Transverse colon (tissue), 4 donors: ENCODE measurements at regions not wholly inside any gene's neighbourhood (a gene's known extent, or its start where the extent isn't known, plus 50 kb on each side); places are given as distances from the start of the nearest gene placed in this dataset.
A peak's percentile ranks its signal among the peaks of the same experiment; 100 is the strongest.

Experiments
- DNase-seq: peaks from one replicate; pipeline ENCODE4 v3.0.0-alpha.2; 2019
- H3K27ac ChIP-seq, 4 donors: fragments of 200-600 bp; sonication (generic); 2 replicates each; pipeline ENCODE4 v1.5.1; 2016 to 2018; ENCODE audit warnings: inconsistent platforms in 4 of 4
- H3K27me3 ChIP-seq: fragments of 200-600 bp; sonication (generic); 2 replicates; pipeline ENCODE4 v1.5.1; 2017; ENCODE audit warnings: inconsistent platforms
- H3K36me3 ChIP-seq, 4 donors: fragments of 200-600 bp; sonication (generic); 2 replicates each; pipeline ENCODE4 v1.5.1; 2017 to 2019; ENCODE audit warnings: inconsistent platforms in 4 of 4
- H3K4me1 ChIP-seq, 4 donors: fragments of 200-600 bp; sonication (generic); 2 replicates each; pipeline ENCODE4 v1.5.1; 2017 to 2020; ENCODE audit warnings: inconsistent platforms in 4 of 4
- H3K4me3 ChIP-seq, 4 donors: fragments of 200-600 bp; sonication (generic); 1 replicate in 1 of 4; 2 replicates in 3 of 4; pipeline versions ENCODE4 v1.5.1 to v1.6.1; 2017 to 2019; ENCODE audit warnings: inconsistent platforms in 4 of 4
- H3K9me3 ChIP-seq, 2 donors: fragments of 200-600 bp; sonication (generic); 2 replicates each; pipeline ENCODE4 v1.5.1; 2017 to 2019; ENCODE audit warnings: inconsistent platforms in 2 of 2
- CTCF ChIP-seq, 5 experiments: fragments of 200-600 bp in 3 of 5; fragments of 450-650 bp in 2 of 5; sonication (generic) in 3 of 5; IDR thresholded peaks; 1 replicate in 2 of 5; 2 replicates in 3 of 5; pipeline ENCODE4 v1.5.1; 2016 to 2017; ENCODE audit warnings: antibody characterized with exemption in 5 of 5, inconsistent platforms in 3 of 5, mild to moderate bottlenecking in 2 of 5, moderate library complexity in 1 of 5
- EP300 ChIP-seq: sonication (generic); formaldehyde crosslinking; IDR thresholded peaks from one replicate; pipeline ENCODE4 v1.6.1; 2017; ENCODE audit warnings: antibody characterized with exemption, low read depth
- POLR2A ChIP-seq: fragments of 450-650 bp; IDR thresholded peaks from one replicate; pipeline ENCODE4 v1.6.1; 2016; ENCODE audit warnings: antibody characterized with exemption, mild to moderate bottlenecking, moderate library complexity
- POLR2AphosphoS5 ChIP-seq, 3 donors: sonication (generic); formaldehyde crosslinking; IDR thresholded peaks; one replicate each; pipeline ENCODE4 v1.6.1; 2016; ENCODE audit warnings: antibody characterized with exemption in 3 of 3
- WGBS, 2 donors: methylation state at CpG; one replicate each; pipeline ENCODE4 v1.1.5; 2018; ENCODE audit warnings: low coverage in 1 of 2; 5-methylcytosine and 5-hydroxymethylcytosine counted together
- in situ Hi-C, 4 donors: fragments of 200-750 bp; cut with MboI; loops; one replicate each; pipeline versions ENCODE4 v1.15.0 to v1.15.1; 2017; ENCODE audit warnings: low sequenced_read_pairs in 3 of 4, low pct_ligation_motif_present in 1 of 4, low pct_unique_long_range_greater_than_20kb in 1 of 4
- intact Hi-C: fragments of 100-400 bp; cut with DNase I; formaldehyde crosslinking; loops from one replicate; pipeline ENCODE4 v1.15.1; 2023; ENCODE audit warnings: low total_unique reads

DNA sequence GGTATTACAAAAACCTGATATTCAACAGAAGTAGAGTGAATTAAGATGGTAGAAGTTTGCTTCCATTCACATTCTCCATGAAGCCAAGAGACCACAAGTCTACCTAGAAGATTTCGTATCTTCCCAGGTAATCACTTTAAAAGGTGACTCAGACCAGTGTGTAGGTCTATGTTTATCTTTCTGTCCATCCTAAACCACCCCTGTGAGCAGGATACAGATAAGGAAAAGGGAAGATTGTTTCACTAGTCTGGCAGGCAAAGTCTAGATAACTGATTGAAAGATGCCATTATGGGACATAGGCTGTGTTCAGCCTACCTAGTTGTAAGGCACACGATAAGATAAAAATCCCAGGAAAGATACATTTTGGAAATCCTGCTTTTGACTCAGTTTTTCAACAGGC is 244.3 kb upstream of the NWD2 start:
- WGBS, 2 donors: 83 to 86% methylated on average over 2 of the region's 2 CpGs
- H3K36me3 ChIP-seq: no peaks in the 10 kb centered on the region
- intact Hi-C loops: no loop called here
- H3K4me1 ChIP-seq: no peaks in the 10 kb centered on the region
- no peak overlapping the region for H3K4me3 ChIP-seq
- no peaks in the 10 kb centered on the region for H3K27me3 ChIP-seq
- no peaks in the 10 kb centered on the region for H3K9me3 ChIP-seq
- TF ChIP-seq POLR2A (no peak), EP300 (no peak), CTCF (IDR thresholded peaks at IDR 0.05) (no peak), POLR2AphosphoS5 (IDR thresholded peaks at IDR 0.05) (no peak)
- DNase-seq: no peak
- no peak overlapping the region for H3K27ac ChIP-seq
- in situ Hi-C loops: no loop called here

DNA sequence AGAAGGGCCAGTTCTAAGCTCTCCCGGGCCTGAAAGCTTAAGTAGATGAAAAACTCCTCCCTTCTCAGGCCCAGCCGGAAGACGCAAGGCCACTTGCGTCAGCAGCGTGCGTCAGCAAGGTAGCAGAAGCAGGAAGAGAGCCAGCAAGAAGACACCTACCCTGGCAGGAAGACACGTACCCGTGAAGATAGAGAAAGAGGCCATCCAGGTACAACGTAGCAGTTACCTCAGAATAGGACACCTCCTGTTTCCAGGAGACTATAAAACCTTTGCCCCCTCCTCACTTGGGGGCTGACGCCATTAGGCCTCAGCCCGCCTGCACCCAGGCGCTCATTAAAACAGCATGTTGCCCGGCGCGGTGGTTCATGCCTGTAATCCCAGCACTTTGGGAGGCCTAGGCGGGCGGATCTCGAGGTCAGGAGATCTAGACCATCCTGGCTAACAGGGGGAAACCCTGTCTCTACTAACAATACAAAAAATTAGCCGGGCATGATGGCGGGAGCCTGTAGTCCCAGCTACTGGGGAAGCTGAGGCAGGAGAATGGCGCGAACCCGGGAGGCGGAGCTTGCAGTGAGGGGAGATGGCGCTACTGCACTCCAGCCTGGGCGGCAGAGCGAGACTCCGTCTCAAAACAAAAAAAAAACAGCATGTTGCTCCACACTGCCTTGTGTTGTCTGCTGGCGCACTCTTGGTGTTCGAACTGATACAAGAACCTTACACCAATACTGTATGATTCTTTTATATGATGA is 242.7 kb upstream of the NWD2 start:
- in situ Hi-C loops (no loop called here), intact Hi-C loops (no loop called here)
- Histone ChIP-seq H3K36me3 (no peaks in the 10 kb centered on the region), H3K27me3 (no peaks in the 10 kb centered on the region), H3K4me1 (no peaks in the 10 kb centered on the region), H3K27ac (no peak overlapping the region), H3K9me3 (no peaks in the 10 kb centered on the region), H3K4me3 (no peak overlapping the region)
- TF ChIP-seq CTCF (IDR thresholded peaks at IDR 0.05): no peak
- TF ChIP-seq EP300: no peak
- TF ChIP-seq POLR2A: no peak
- no peak for TF ChIP-seq POLR2AphosphoS5 (IDR thresholded peaks at IDR 0.05)
- DNase-seq: no peak
- 91 to 92% methylated on average over 9 to 30 of the region's 30 CpGs for WGBS, 2 donors

DNA sequence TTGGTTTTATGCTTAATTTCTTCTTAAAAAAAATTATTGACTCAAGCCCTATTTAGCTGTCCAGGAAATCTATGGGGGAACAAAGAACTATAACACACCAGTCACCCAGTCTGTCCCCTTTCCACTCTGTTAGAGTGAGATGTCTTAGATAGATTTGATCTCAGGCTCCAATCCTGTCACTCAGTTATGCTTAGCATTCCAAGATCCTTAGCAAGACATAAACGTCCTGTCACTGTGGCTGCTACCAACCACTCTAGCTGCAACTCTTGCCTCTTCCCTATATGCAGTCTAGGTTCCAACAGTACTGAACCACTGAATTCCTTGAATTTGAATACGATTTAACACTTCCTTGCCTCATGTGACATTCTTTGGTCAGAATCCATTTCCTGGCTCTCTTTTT is 241.9 kb upstream of the NWD2 start:
- in situ Hi-C loops (no loop called here), intact Hi-C loops (no loop called here)
- TF ChIP-seq POLR2AphosphoS5 (IDR thresholded peaks at IDR 0.05) (no peak), POLR2A (no peak), EP300 (no peak), CTCF (IDR thresholded peaks at IDR 0.05) (no peak)
- Histone ChIP-seq H3K4me1 (peaks cover 0 to 2% (median under 1%) of the 10 kb centered on the region in 4 donors), H3K27me3 (no peaks in the 10 kb centered on the region), H3K9me3 (no peaks in the 10 kb centered on the region), H3K4me3 (no peak overlapping the region), H3K36me3 (no peaks in the 10 kb centered on the region), H3K27ac (no peak overlapping the region)
- WGBS, 2 donors: 48 to 52% methylated on average over 2 of the region's 2 CpGs
- DNase-seq: no peak

GRCh38 chr4:37008199-37008598 is 236.3 kb upstream of the NWD2 start:
- 31 to 37% methylated on average over 2 of the region's 2 CpGs for WGBS, 2 donors
- intact Hi-C loops: no loop called here
- H3K27ac ChIP-seq: peak overlapping the region in 3 of 4 donors; percentile 51 to 62 (median 53)

GRCh38 chr4:37014584-37014983 is 230.0 kb upstream of the NWD2 start:
- H3K4me1 ChIP-seq: no peaks in the 10 kb centered on the region
- intact Hi-C loops (no loop called here), in situ Hi-C loops (no loop called here)
- no peak for TF ChIP-seq POLR2A
- no peak for TF ChIP-seq CTCF (IDR thresholded peaks at IDR 0.05)
- no peak for TF ChIP-seq POLR2AphosphoS5 (IDR thresholded peaks at IDR 0.05)
- TF ChIP-seq EP300: no peak
- DNase-seq: no peak
- no peak overlapping the region for H3K4me3 ChIP-seq
- H3K27me3 ChIP-seq: no peaks in the 10 kb centered on the region
- no peak overlapping the region for H3K27ac ChIP-seq
- no peaks in the 10 kb centered on the region for H3K36me3 ChIP-seq
- peaks cover 0 to 6% of the 10 kb centered on the region in 2 donors for H3K9me3 ChIP-seq

More at GRCh38 chr4:37008199-37008598, 236.3 kb upstream of the NWD2 start:
- peaks cover 4 to 13% (median 7%) of the 10 kb centered on the region in 4 donors for H3K4me1 ChIP-seq
- H3K4me3 ChIP-seq: no peak overlapping the region
- H3K36me3 ChIP-seq: no peaks in the 10 kb centered on the region
- no peaks in the 10 kb centered on the region for H3K27me3 ChIP-seq
- in situ Hi-C loops: no loop called here
- TF ChIP-seq POLR2A (no peak), POLR2AphosphoS5 (IDR thresholded peaks at IDR 0.05) (peak in 2 of 3 donors; percentile 12 to 61)
- H3K9me3 ChIP-seq: peaks cover 0 to 6% of the 10 kb centered on the region in 2 donors
- peak; percentile 69 for DNase-seq
